GM12878 (cell line): ENCODE measurements at regions not wholly inside any gene's neighbourhood (a gene's known extent, or its start where the extent isn't known, plus 50 kb on each side); places are given as distances from the start of the nearest gene placed in this dataset.

Experiments used
- ATAC-seq: fragments of 200-7000 bp; cut with Tn5 transposase; 3 replicates; pipeline ENCODE4 v1.9.1; 2020; ENCODE audit warnings: mild to moderate bottlenecking, moderate library complexity
- BruUV-seq: library from RNA; stranded (reverse); fragments of 400-500 nt; replicated peaks from 2 replicates; lab custom pipeline; 2021; lab: Mats Ljungman, UMichigan
- CTCF ChIA-PET: fragments of 300-600 bp; sonication (Branson Sonifier 250); formaldehyde crosslinking; extraction: SDS; loops from one replicate; lab custom pipeline; 2021; ENCODE audit warnings: inconsistent platforms; lab: Yijun Ruan, JAX
- POLR2A ChIA-PET: fragments of 350-600 bp; formaldehyde crosslinking; extraction: SDS; loops from one replicate; lab custom pipeline; 2021; ENCODE audit warnings: inconsistent platforms; lab: Charles Lee
- RAD21 ChIA-PET: fragments of 300-600 bp; sonication (Branson Sonifier 250); formaldehyde crosslinking; loops from one replicate; lab custom pipeline; 2023; ENCODE audit warnings: antibody characterized with exemption; ENCODE audit not compliant: unreplicated experiment; lab: Charles Lee
- SMC1A ChIA-PET: fragments of 300-600 bp; sonication (Branson Sonifier 250); formaldehyde crosslinking; loops from one replicate; lab custom pipeline; 2023; ENCODE audit not compliant: unreplicated experiment, uncharacterized antibody; lab: Charles Lee
- DNase-seq: peaks from one replicate; pipeline ENCODE4 v3.0.0-alpha.2; 2011; ENCODE audit warnings: low read depth, low spot score
- FAIRE-seq: peaks from 3 replicates; lab custom pipeline; 2011; peaks lifted over from hg19 to GRCh38; lab: Jason Lieb, UNC
- H2AFZ ChIP-seq: 2 replicates; pipeline ENCODE4 v1.6.0; 2011; ENCODE audit warnings: low read depth, low read length, control low read depth; ENCODE audit not compliant: control insufficient read depth
- H3K27ac ChIP-seq: 2 replicates; pipeline ENCODE4 v1.5.1; 2011; ENCODE audit warnings: control low read depth; ENCODE audit not compliant: control insufficient read depth, insufficient read depth
- H3K27me3 ChIP-seq, 2 experiments: replicated peaks in 1 of 2; 2 replicates each; pipeline versions ENCODE4 v1.6.0 to v1.6.1; 2011; ENCODE audit warnings: low read length in 1 of 2; ENCODE audit not compliant: control insufficient read depth in 2 of 2, insufficient read depth in 2 of 2
- H3K36me3 ChIP-seq, 2 experiments: 2 replicates each; pipeline ENCODE4 v1.5.1; 2011; ENCODE audit warnings: low read length in 1 of 2; ENCODE audit not compliant: control insufficient read depth in 2 of 2, insufficient read depth in 2 of 2
- H3K4me1 ChIP-seq: 2 replicates; pipeline ENCODE4 v1.6.1; 2011; ENCODE audit warnings: mild to moderate bottlenecking, low read length, moderate library complexity, mixed read lengths; ENCODE audit not compliant: control insufficient read depth, insufficient read depth
- H3K4me2 ChIP-seq: 2 replicates; pipeline ENCODE4 v1.6.0; 2011; ENCODE audit warnings: control low read depth; ENCODE audit not compliant: control insufficient read depth, insufficient read depth
- H3K4me3 ChIP-seq: fragments of 200-600 bp; sonication (generic); 2 replicates; pipeline ENCODE4 v1.5.1; 2016
- H3K79me2 ChIP-seq: 2 replicates; pipeline ENCODE4 v1.6.0; 2011; ENCODE audit warnings: low read length; ENCODE audit not compliant: control insufficient read depth, insufficient read depth
- H3K9ac ChIP-seq: 2 replicates; pipeline ENCODE4 v1.8.0; 2011; ENCODE audit warnings: low read length, control low read depth, mixed read lengths; ENCODE audit not compliant: control insufficient read depth, insufficient read depth
- H3K9me3 ChIP-seq: replicated peaks from 3 replicates; pipeline ENCODE4 v1.5.1; 2011; ENCODE audit warnings: mild to moderate bottlenecking, low read length; ENCODE audit not compliant: control insufficient read depth, insufficient read depth
- H4K20me1 ChIP-seq: 2 replicates; pipeline ENCODE4 v1.6.0; 2011; ENCODE audit not compliant: control insufficient read depth, insufficient read depth
- ATF7 ChIP-seq: fragments of 450-650 bp; IDR thresholded peaks from 2 replicates; pipeline ENCODE4 v1.6.1; 2016; ENCODE audit warnings: low read depth, mild to moderate bottlenecking
- E2F8 ChIP-seq: fragments of 450-650 bp; IDR thresholded peaks from 2 replicates; pipeline ENCODE4 v1.6.1; 2018; ENCODE audit warnings: mild to moderate bottlenecking, low read depth, moderate library complexity; ENCODE audit not compliant: partially characterized antibody
- IKZF1 ChIP-seq: fragments of 450-650 bp; conservative IDR thresholded peaks from 2 replicates; pipeline ENCODE4 v1.6.1; 2017; ENCODE audit warnings: antibody characterized with exemption, mild to moderate bottlenecking
- IKZF2 ChIP-seq, 2 experiments: fragments of 450-650 bp; IDR thresholded peaks; 2 replicates each; pipeline ENCODE4 v1.6.1; 2017; ENCODE audit warnings: mild to moderate bottlenecking in 2 of 2, moderate library complexity in 2 of 2
- JUNB ChIP-seq: IDR thresholded peaks from 2 replicates; pipeline ENCODE4 v1.6.1; 2016; ENCODE audit warnings: antibody characterized with exemption, mild to moderate bottlenecking
- KLF5 ChIP-seq: fragments of 450-650 bp; IDR thresholded peaks from 2 replicates; pipeline ENCODE4 v1.6.1; 2014; ENCODE audit warnings: mild to moderate bottlenecking; ENCODE audit not compliant: partially characterized antibody
- MAX ChIP-seq: IDR thresholded peaks from 2 replicates; pipeline ENCODE4 v1.6.1; 2012; ENCODE audit warnings: low read depth, low read length, improper control_type of control experiment
- MXI1 ChIP-seq: fragments of 150-350 bp; IDR thresholded peaks from 2 replicates; pipeline ENCODE4 v1.6.1; 2011; ENCODE audit warnings: low read depth, mild to moderate bottlenecking, inconsistent platforms, low read length, improper control_type of control experiment
- NR2C1 ChIP-seq: fragments of 450-650 bp; IDR thresholded peaks from 2 replicates; pipeline ENCODE4 v1.6.1; 2017; ENCODE audit warnings: antibody characterized with exemption, mild to moderate bottlenecking, moderate library complexity
- POU2F2 ChIP-seq: IDR thresholded peaks from 3 replicates; pipeline ENCODE4 v1.6.1; 2011; ENCODE audit warnings: low read depth, mild to moderate bottlenecking, low read length, borderline replicate concordance
- REST ChIP-seq: IDR thresholded peaks from 2 replicates; pipeline ENCODE4 v1.6.1; 2012; ENCODE audit warnings: mild to moderate bottlenecking, low read depth, low read length
- RFX5 ChIP-seq: IDR thresholded peaks from 2 replicates; pipeline ENCODE4 v1.6.1; 2011; ENCODE audit warnings: low read depth, low read length, improper control_type of control experiment
- SUPT20H ChIP-seq: IDR thresholded peaks from 2 replicates; pipeline ENCODE4 v1.6.1; 2011; ENCODE audit warnings: low read depth, mild to moderate bottlenecking, low read length, moderate library complexity, borderline replicate concordance; ENCODE audit not compliant: control insufficient read depth
- TCF3 ChIP-seq: IDR thresholded peaks from 2 replicates; pipeline ENCODE4 v1.6.1; 2012; ENCODE audit warnings: low read depth, mild to moderate bottlenecking, low read length, borderline replicate concordance; ENCODE audit not compliant: insufficient read depth
- ZBED1 ChIP-seq: IDR thresholded peaks from 2 replicates; pipeline ENCODE4 v1.6.1; 2016; ENCODE audit warnings: borderline replicate concordance
- ZBTB33 ChIP-seq: fragments of 450-650 bp; IDR thresholded peaks from 2 replicates; pipeline ENCODE4 v1.6.1; 2017; ENCODE audit warnings: mild to moderate bottlenecking
- WGBS: methylation state at CpG from one replicate; pipeline ENCODE4 v1.1.6; 2016; ENCODE audit warnings: low lambda C conversion rate; ENCODE audit not compliant: insufficient replicate concordance, insufficient coverage; ENCODE audit errors: missing lambda C conversion rate; 5-methylcytosine and 5-hydroxymethylcytosine counted together
- in situ Hi-C: fragments of 300-500 bp; cut with MboI; formaldehyde crosslinking; loops from 9 replicates; pipeline ENCODE4 v1.14.3; 2018; ENCODE audit warnings: mixed read lengths
- intact Hi-C: fragments of 100-400 bp; cut with micrococcal nuclease; formaldehyde crosslinking; loops from one replicate; pipeline ENCODE4 v1.14.2; 2022; ENCODE audit not compliant: unreplicated experiment

GRCh38 chr11:100585728-100586127 lies 101.4 kb upstream of the ARHGAP42 start:
- FAIRE-seq (no peak), ATAC-seq (no peak), DNase-seq (no peak)
- H3K9me3 ChIP-seq: no peaks in the 10 kb centered on the region
- no peak overlapping the region for H2AFZ ChIP-seq
- POLR2A ChIA-PET: no interaction called here
- SMC1A ChIA-PET: no interaction called here
- CTCF ChIA-PET: no interaction called here
- peaks cover 1 to 3% of the 10 kb centered on the region in 2 experiments; a peak in 3 of 4 replicates for H3K27me3 ChIP-seq
- RAD21 ChIA-PET: no interaction called here
- no peaks in the 10 kb centered on the region for H3K4me1 ChIP-seq
- H3K4me2 ChIP-seq: no peak overlapping the region
- intact Hi-C loops: no loop called here
- BruUV-seq: no TSS peak
- in situ Hi-C loops: no loop called here
- no peaks in the 10 kb centered on the region for H3K36me3 ChIP-seq
- H3K4me3 ChIP-seq: no peak overlapping the region
- no peak overlapping the region for H3K9ac ChIP-seq
- WGBS: 0% methylated on average over 2 of the region's 2 CpGs
- H3K79me2 ChIP-seq: no peaks in the 10 kb centered on the region
- H3K27ac ChIP-seq: no peak overlapping the region
- no peaks in the 10 kb centered on the region for H4K20me1 ChIP-seq
- TF ChIP-seq RFX5 (no peak), IKZF2 (IDR thresholded peaks at IDR 0.05) (no peak), SUPT20H (no peak), JUNB (no peak), TCF3 (no peak), ZBED1 (no peak), ATF7 (no peak), E2F8 (no peak), MXI1 (no peak), POU2F2 (no peak), NR2C1 (no peak), KLF5 (no peak), IKZF1 (no peak), REST (no peak), MAX (no peak), ZBTB33 (no peak)
